AG04449 (cell line): ENCODE measurements at regions not wholly inside any gene's neighbourhood (a gene's known extent, or its start where the extent isn't known, plus 50 kb on each side); places are given as distances from the start of the nearest gene placed in this dataset.

Experiments used
- CTCF ChIA-PET: fragments of 350-600 bp; formaldehyde crosslinking; extraction: SDS; loops from one replicate; lab custom pipeline; 2021; ENCODE audit warnings: antibody characterized with exemption; lab: Yijun Ruan, JAX
- POLR2A ChIA-PET: fragments of 400-600, 350-600 bp; formaldehyde crosslinking; extraction: SDS; loops from one replicate; lab custom pipeline; 2020; ENCODE audit warnings: antibody characterized with exemption, inconsistent platforms; lab: Yijun Ruan, JAX
- DNase-seq: peaks from one replicate; pipeline ENCODE4 v3.0.0-alpha.2; 2010; ENCODE audit warnings: low read depth, low spot score
- H3K4me3 ChIP-seq: 2 replicates; pipeline ENCODE4 v1.5.1; 2011; ENCODE audit warnings: low read depth, mild to moderate bottlenecking, control low read depth, low read length
- CTCF ChIP-seq: IDR thresholded peaks from one replicate; pipeline ENCODE4 v1.5.1; 2011; ENCODE audit warnings: mild to moderate bottlenecking, moderate library complexity, low read length, control low read depth, inconsistent platforms; ENCODE audit not compliant: insufficient read depth; ENCODE audit errors: missing control alignments

DNA sequence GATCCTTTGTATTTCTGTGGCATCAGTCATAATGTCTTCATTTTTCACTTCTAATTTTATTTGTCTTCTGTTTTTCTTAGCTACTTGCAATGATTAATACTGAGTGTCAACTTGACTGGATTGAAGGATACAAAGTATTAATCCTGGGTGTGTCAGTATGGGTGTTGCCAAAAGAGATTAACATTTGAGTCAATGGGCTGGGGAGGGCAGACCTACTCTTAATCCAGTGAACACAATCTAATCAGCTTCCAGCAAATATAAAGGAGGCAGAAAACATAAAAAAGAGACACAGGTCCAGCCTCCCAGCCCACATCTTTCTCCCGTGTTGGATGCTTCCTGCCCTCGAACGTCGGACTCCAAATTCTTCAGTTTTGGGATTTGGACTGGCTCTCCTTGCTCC, 640.9 kb upstream of the MIR17HG start:
- POLR2A ChIA-PET: no interaction called here

GRCh38 chr13:90708128-90708527, 639.4 kb upstream of the MIR17HG start:
- H3K4me3 ChIP-seq: no peak overlapping the region
- no peak for DNase-seq
- CTCF ChIA-PET: no interaction called here
- no peak for TF ChIP-seq CTCF
- POLR2A ChIA-PET: no interaction called here

More for the DNA sequence above, 640.9 kb upstream of the MIR17HG start:
- H3K4me3 ChIP-seq: no peak overlapping the region
- no peak for DNase-seq
- CTCF ChIA-PET: no interaction called here
- TF ChIP-seq CTCF: no peak

DNA sequence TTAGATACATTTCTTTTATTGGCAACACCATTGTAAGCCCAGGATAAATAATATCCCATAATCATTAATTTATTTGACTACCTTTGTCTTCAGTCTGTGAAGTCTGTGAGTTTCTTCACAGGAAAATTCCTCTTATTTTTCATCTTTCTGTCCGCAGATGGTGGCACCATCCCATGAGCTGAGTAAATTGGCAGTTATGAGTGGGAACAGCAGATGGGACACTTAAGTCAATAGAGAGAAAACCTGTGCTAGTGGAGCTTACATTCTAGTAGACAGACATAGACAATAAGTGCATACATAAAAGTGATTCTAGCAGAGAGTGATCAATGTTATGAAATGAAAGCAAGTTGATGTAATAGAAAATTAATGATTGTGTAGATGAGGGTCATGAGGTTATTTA, 638.2 kb upstream of the MIR17HG start:
- CTCF ChIA-PET: no interaction called here

GRCh38 chr13:90710164-90710759, 637.2 kb upstream of the MIR17HG start:
- ChIA-PET CTCF (no interaction called here), POLR2A (no interaction called here)
- no peak for TF ChIP-seq CTCF
- H3K4me3 ChIP-seq: no peak overlapping the region
- no peak for DNase-seq

More for the DNA sequence above, 638.2 kb upstream of the MIR17HG start:
- TF ChIP-seq CTCF: no peak
- no peak for DNase-seq
- POLR2A ChIA-PET: no interaction called here
- no peak overlapping the region for H3K4me3 ChIP-seq

- TF ChIP-seq CTCF: no peak
- ChIA-PET CTCF (no interaction called here), POLR2A (no interaction called here)
- no peak for DNase-seq
- no peak overlapping the region for H3K4me3 ChIP-seq
These were observed 633.9 kb upstream of the MIR17HG start for GRCh38 chr13:90713441-90714133.

DNA sequence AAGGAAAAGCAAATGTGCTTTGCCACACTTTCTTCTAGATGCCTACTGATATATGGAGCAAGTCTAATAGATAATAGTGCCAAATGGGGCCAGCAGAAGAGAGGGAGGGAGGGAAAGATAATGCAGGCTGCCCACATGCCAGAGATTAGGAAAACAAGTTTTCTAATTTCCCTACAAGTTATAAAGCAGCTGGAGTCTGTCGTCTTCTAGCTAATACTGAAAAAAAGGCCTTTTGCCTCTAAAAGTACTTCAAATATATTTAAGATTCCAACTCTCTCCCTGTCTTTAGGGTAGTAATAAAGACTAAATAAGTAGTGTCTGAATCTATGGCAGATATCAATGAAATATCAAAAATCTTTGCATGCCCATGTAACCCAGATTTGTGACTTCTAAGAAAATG, 632.0 kb upstream of the MIR17HG start:
- no peak for TF ChIP-seq CTCF
- ChIA-PET POLR2A (no interaction called here), CTCF (no interaction called here)
- no peak for DNase-seq
- no peak overlapping the region for H3K4me3 ChIP-seq
